IMR-90 (cell line): ENCODE measurements at regions not wholly inside any gene's neighbourhood (a gene's known extent, or its start where the extent isn't known, plus 50 kb on each side); places are given as distances from the start of the nearest gene placed in this dataset.

Experiments used
- ATAC-seq: fragments of 200-7000 bp; cut with Tn5 transposase; 2 replicates; pipeline ENCODE4 v1.9.1; 2020; ENCODE audit warnings: low read depth, mild to moderate bottlenecking, moderate library complexity
- BruUV-seq: library from RNA; stranded (reverse); fragments of 400-500 nt; replicated peaks from 2 replicates; lab custom pipeline; 2021; lab: Mats Ljungman, UMichigan
- CTCF ChIA-PET: fragments of 300-600 bp; formaldehyde crosslinking; extraction: SDS; loops from one replicate; lab custom pipeline; 2021; ENCODE audit warnings: antibody characterized with exemption; lab: Yijun Ruan, JAX
- POLR2A ChIA-PET: fragments of 300-600 bp; sonication (Branson Sonifier 250); formaldehyde crosslinking; loops from one replicate; lab custom pipeline; 2022; ENCODE audit warnings: antibody characterized with exemption; ENCODE audit not compliant: unreplicated experiment; lab: Charles Lee
- DNase-seq: peaks from one replicate; pipeline ENCODE4 v3.0.0; 2013
- H2AFZ ChIP-seq: replicated peaks from 2 replicates; pipeline ENCODE3; 2013; ENCODE audit warnings: low read length, mild to moderate bottlenecking; ENCODE audit not compliant: poor library complexity
- H2AK5ac ChIP-seq: 2 replicates; pipeline ENCODE4 v1.6.1; 2013; ENCODE audit warnings: low read depth, low read length, inconsistent platforms
- H2AK9ac ChIP-seq: replicated peaks from 2 replicates; pipeline ENCODE3; 2013; ENCODE audit warnings: mild to moderate bottlenecking, low read depth, low read length, moderate library complexity; ENCODE audit not compliant: poor library complexity
- H2BK120ac ChIP-seq: 2 replicates; pipeline ENCODE4 v1.6.1; 2013; ENCODE audit warnings: low read depth, low read length, inconsistent platforms
- H2BK15ac ChIP-seq: 3 replicates; pipeline ENCODE4 v1.6.1; 2013; ENCODE audit warnings: low read depth, low read length, inconsistent platforms
- H2BK20ac ChIP-seq: 2 replicates; pipeline ENCODE4 v1.6.1; 2013; ENCODE audit warnings: low read depth, mild to moderate bottlenecking, inconsistent platforms, low read length, moderate library complexity
- H2BK5ac ChIP-seq: 2 replicates; pipeline ENCODE4 v1.6.1; 2013; ENCODE audit warnings: mild to moderate bottlenecking, low read depth, low read length, inconsistent platforms; ENCODE audit not compliant: poor library complexity, severe bottlenecking
- H3K14ac ChIP-seq: replicated peaks from 2 replicates; pipeline ENCODE4 v1.6.1; 2013; ENCODE audit warnings: low read depth, low read length, inconsistent platforms
- H3K18ac ChIP-seq: 2 replicates; pipeline ENCODE4 v1.6.1; 2013; ENCODE audit warnings: low read depth, low read length, control low read depth
- H3K23ac ChIP-seq: 2 replicates; pipeline ENCODE4 v1.6.1; 2013; ENCODE audit warnings: low read depth, low read length, inconsistent platforms
- H3K27ac ChIP-seq: 2 replicates; pipeline ENCODE4 v1.5.1; 2013; ENCODE audit warnings: mild to moderate bottlenecking, control low read depth, low read length; ENCODE audit not compliant: insufficient read depth
- H3K27me3 ChIP-seq: 2 replicates; pipeline ENCODE4 v1.6.1; 2013; ENCODE audit warnings: low read length; ENCODE audit not compliant: control insufficient read depth, insufficient read depth
- H3K36me3 ChIP-seq: 2 replicates; pipeline ENCODE4 v1.6.1; 2013; ENCODE audit warnings: low read length, mixed read lengths; ENCODE audit not compliant: control insufficient read depth, insufficient read depth
- H3K4ac ChIP-seq: 2 replicates; pipeline ENCODE4 v1.6.1; 2013; ENCODE audit warnings: low read depth, low read length, inconsistent platforms
- H3K4me1 ChIP-seq: 2 replicates; pipeline ENCODE4 v1.6.1; 2013; ENCODE audit warnings: low read length, mixed read lengths; ENCODE audit not compliant: control insufficient read depth, insufficient read depth
- H3K4me2 ChIP-seq: 2 replicates; pipeline ENCODE4 v1.6.1; 2013; ENCODE audit warnings: low read depth, mild to moderate bottlenecking, control low read depth, low read length, moderate library complexity
- H3K4me3 ChIP-seq: 2 replicates; pipeline ENCODE4 v1.5.1; 2013; ENCODE audit warnings: low read depth, mild to moderate bottlenecking, control low read depth, low read length, moderate library complexity; ENCODE audit not compliant: insufficient read depth
- H3K56ac ChIP-seq: 2 replicates; pipeline ENCODE4 v1.6.1; 2013; ENCODE audit warnings: low read length, inconsistent platforms; ENCODE audit not compliant: insufficient read depth; ENCODE audit errors: extremely low read depth
- H3K79me1 ChIP-seq, 2 experiments: 2 replicates each; pipeline ENCODE4 v1.6.1; 2013; ENCODE audit warnings: low read length in 2 of 2, inconsistent platforms in 1 of 2, low read depth in 1 of 2
- H3K9ac ChIP-seq: 2 replicates; pipeline ENCODE4 v1.6.1; 2013; ENCODE audit warnings: low read depth, low read length, control low read depth
- H3K9me1 ChIP-seq: 2 replicates; pipeline ENCODE4 v1.6.1; 2013; ENCODE audit warnings: low read length, inconsistent platforms; ENCODE audit not compliant: insufficient read depth
- H3K9me3 ChIP-seq: 2 replicates; pipeline ENCODE4 v1.6.1; 2013; ENCODE audit warnings: low read length; ENCODE audit not compliant: control insufficient read depth, insufficient read depth
- H4K20me1 ChIP-seq: 2 replicates; pipeline ENCODE4 v1.6.1; 2013; ENCODE audit warnings: low read length, inconsistent platforms; ENCODE audit not compliant: insufficient read depth
- H4K5ac ChIP-seq: 2 replicates; pipeline ENCODE4 v1.6.1; 2013; ENCODE audit warnings: mild to moderate bottlenecking, low read depth, low read length, control low read depth
- H4K8ac ChIP-seq, 2 experiments: 2 replicates each; pipeline ENCODE4 v1.6.1; 2013; ENCODE audit warnings: low read depth in 2 of 2, low read length in 2 of 2, control low read depth in 1 of 2, inconsistent platforms in 1 of 2
- H4K91ac ChIP-seq: 2 replicates; pipeline ENCODE4 v1.6.1; 2013; ENCODE audit warnings: low read depth, low read length, inconsistent platforms; ENCODE audit not compliant: insufficient read depth
- BHLHE40 ChIP-seq: fragments of 150-350 bp; IDR thresholded peaks from 2 replicates; pipeline ENCODE4 v1.6.1; 2016; ENCODE audit warnings: mild to moderate bottlenecking, low read depth, low read length
- CEBPB ChIP-seq: IDR thresholded peaks from 2 replicates; pipeline ENCODE4 v1.6.1; 2012; ENCODE audit warnings: low read depth, low read length, improper control_type of control experiment
- CHD1 ChIP-seq: IDR thresholded peaks from 2 replicates; pipeline ENCODE4 v1.6.1; 2012; ENCODE audit warnings: low read depth, low read length, improper control_type of control experiment
- MAFK ChIP-seq: IDR thresholded peaks from 2 replicates; pipeline ENCODE4 v1.6.1; 2012; ENCODE audit warnings: low read depth, low read length, improper control_type of control experiment
- MAZ ChIP-seq: IDR thresholded peaks from 2 replicates; pipeline ENCODE4 v1.6.1; 2012; ENCODE audit warnings: low read depth, mild to moderate bottlenecking, low read length, improper control_type of control experiment, moderate library complexity, borderline replicate concordance
- MXI1 ChIP-seq: IDR thresholded peaks from 2 replicates; pipeline ENCODE4 v1.6.1; 2012; ENCODE audit warnings: low read depth, mild to moderate bottlenecking, low read length, moderate library complexity, borderline replicate concordance
- NFE2L2 ChIP-seq: fragments of 150-350 bp; IDR thresholded peaks from 2 replicates; pipeline ENCODE4 v1.6.1; 2016; ENCODE audit warnings: low read depth, mild to moderate bottlenecking, low read length
- POLR2A ChIP-seq: IDR thresholded peaks from 2 replicates; pipeline ENCODE4 v1.6.1; 2012; ENCODE audit warnings: mild to moderate bottlenecking, low read depth, low read length
- RCOR1 ChIP-seq: IDR thresholded peaks from 2 replicates; pipeline ENCODE4 v1.6.1; 2012; ENCODE audit warnings: mild to moderate bottlenecking, low read length, improper control_type of control experiment; ENCODE audit not compliant: insufficient replicate concordance
- RFX5 ChIP-seq: IDR thresholded peaks from 2 replicates; pipeline ENCODE4 v1.8.0; 2012; ENCODE audit warnings: low read depth, mild to moderate bottlenecking, low read length, moderate library complexity
- SMC3 ChIP-seq: fragments of 150-350 bp; IDR thresholded peaks from 2 replicates; pipeline ENCODE4 v1.6.1; 2016; ENCODE audit warnings: low read depth, mild to moderate bottlenecking, antibody characterized with exemption, low read length, moderate library complexity
- WGBS, 2 experiments: methylation state at CpG; one replicate each; pipeline versions ENCODE4 v1.1.5 to v1.1.7; 2013; ENCODE audit warnings: missing lambda C conversion rate in 2 of 2; ENCODE audit not compliant: insufficient read length in 1 of 2; ENCODE audit errors: extremely low coverage in 2 of 2; 5-methylcytosine and 5-hydroxymethylcytosine counted together
- dilution Hi-C: fragments of 300-500 bp; cut with HindIII; formaldehyde crosslinking; loops from one replicate; pipeline ENCODE4 v1.14.3; 2018; ENCODE audit warnings: low sequenced_read_pairs; ENCODE audit not compliant: unreplicated experiment
- in situ Hi-C: fragments of 300-500 bp; cut with MboI; formaldehyde crosslinking; loops from 3 replicates; pipeline ENCODE4 v1.14.3; 2019; ENCODE audit warnings: low sequenced_read_pairs, inconsistent platforms, mixed read lengths
- intact Hi-C: fragments of 100-400 bp; cut with micrococcal nuclease; formaldehyde crosslinking; loops from 2 replicates; pipeline ENCODE4 v1.10.0; 2022
- TF ChIP-seq, protein P1 (sequence below): conservative IDR thresholded peaks from 2 replicates; pipeline ENCODE4 v1.5.1; 2012; ENCODE audit warnings: mild to moderate bottlenecking, low read depth, low read length, improper control_type of control experiment
- TF ChIP-seq, protein P2 (sequence below): fragments of 150-350 bp; IDR thresholded peaks from 2 replicates; pipeline ENCODE4 v1.6.1; 2016; ENCODE audit warnings: low read depth, mild to moderate bottlenecking, low read length, moderate library complexity, borderline replicate concordance

DNA sequence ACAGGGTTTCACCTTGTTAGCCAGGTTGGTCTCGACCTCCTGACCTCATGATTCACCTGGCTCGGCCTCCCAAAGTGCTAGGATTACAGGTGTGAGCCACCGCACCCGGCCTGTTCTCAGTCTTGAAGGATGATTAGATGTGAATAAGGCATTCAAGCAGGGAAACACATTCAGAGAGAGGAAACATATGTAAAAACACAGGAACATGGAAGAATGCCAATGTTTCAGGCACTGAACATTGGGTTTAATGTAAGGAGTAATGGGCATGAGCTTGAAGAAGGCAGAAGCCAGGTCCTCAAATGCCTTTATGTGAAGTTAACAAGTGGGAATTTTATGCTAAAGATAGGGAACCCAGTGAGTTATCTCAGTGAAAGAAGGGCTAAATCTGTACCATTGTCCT is 74.3 kb downstream of the ARL4A start:
- no peak for ATAC-seq

More for the DNA sequence above, 74.3 kb downstream of the ARL4A start:
- no peaks in the 10 kb centered on the region for H3K27me3 ChIP-seq
- no peak overlapping the region for H2AFZ ChIP-seq
- no peak overlapping the region for H2BK20ac ChIP-seq
- H3K4me1 ChIP-seq, result peaks cover 5% of the 10 kb centered on the region
- H3K18ac ChIP-seq, result no peak overlapping the region
- ChIA-PET CTCF (no interaction called here), POLR2A (no interaction called here)
- no peak overlapping the region for H2BK120ac ChIP-seq
- H2AK9ac ChIP-seq, result no peak overlapping the region
- H3K14ac ChIP-seq, result no peak overlapping the region
- DNase-seq, result no peak
- TF ChIP-seq, protein P1, sequence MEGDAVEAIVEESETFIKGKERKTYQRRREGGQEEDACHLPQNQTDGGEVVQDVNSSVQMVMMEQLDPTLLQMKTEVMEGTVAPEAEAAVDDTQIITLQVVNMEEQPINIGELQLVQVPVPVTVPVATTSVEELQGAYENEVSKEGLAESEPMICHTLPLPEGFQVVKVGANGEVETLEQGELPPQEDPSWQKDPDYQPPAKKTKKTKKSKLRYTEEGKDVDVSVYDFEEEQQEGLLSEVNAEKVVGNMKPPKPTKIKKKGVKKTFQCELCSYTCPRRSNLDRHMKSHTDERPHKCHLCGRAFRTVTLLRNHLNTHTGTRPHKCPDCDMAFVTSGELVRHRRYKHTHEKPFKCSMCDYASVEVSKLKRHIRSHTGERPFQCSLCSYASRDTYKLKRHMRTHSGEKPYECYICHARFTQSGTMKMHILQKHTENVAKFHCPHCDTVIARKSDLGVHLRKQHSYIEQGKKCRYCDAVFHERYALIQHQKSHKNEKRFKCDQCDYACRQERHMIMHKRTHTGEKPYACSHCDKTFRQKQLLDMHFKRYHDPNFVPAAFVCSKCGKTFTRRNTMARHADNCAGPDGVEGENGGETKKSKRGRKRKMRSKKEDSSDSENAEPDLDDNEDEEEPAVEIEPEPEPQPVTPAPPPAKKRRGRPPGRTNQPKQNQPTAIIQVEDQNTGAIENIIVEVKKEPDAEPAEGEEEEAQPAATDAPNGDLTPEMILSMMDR, result no peak
- TF ChIP-seq BHLHE40, result no peak
- no peak for TF ChIP-seq RCOR1
- no peak for TF ChIP-seq MAFK
- TF ChIP-seq MAZ, result no peak
- TF ChIP-seq SMC3, result no peak
- no peak for TF ChIP-seq MXI1
- TF ChIP-seq NFE2L2, result no peak
- no peak for TF ChIP-seq POLR2A
- no peak for TF ChIP-seq RFX5
- TF ChIP-seq, protein P2, sequence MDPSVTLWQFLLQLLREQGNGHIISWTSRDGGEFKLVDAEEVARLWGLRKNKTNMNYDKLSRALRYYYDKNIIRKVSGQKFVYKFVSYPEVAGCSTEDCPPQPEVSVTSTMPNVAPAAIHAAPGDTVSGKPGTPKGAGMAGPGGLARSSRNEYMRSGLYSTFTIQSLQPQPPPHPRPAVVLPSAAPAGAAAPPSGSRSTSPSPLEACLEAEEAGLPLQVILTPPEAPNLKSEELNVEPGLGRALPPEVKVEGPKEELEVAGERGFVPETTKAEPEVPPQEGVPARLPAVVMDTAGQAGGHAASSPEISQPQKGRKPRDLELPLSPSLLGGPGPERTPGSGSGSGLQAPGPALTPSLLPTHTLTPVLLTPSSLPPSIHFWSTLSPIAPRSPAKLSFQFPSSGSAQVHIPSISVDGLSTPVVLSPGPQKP, result no peak
- TF ChIP-seq CHD1, result no peak
- TF ChIP-seq CEBPB, result no peak
- no peak overlapping the region for H3K4ac ChIP-seq
- H3K27ac ChIP-seq, result no peak overlapping the region
- no peak overlapping the region for H4K91ac ChIP-seq
- H3K23ac ChIP-seq, result no peak overlapping the region
- no peak overlapping the region for H4K5ac ChIP-seq
- H3K9ac ChIP-seq, result no peak overlapping the region
- dilution Hi-C loops, result no loop called here
- H3K79me1 ChIP-seq, result no peaks in the 10 kb centered on the region
- H3K56ac ChIP-seq, result no peak overlapping the region
- no peaks in the 10 kb centered on the region for H3K36me3 ChIP-seq
- H3K9me1 ChIP-seq, result peaks cover 2% of the 10 kb centered on the region; the same call in 1 of the 2 replicates
- in situ Hi-C loops, result no loop called here
- no peak overlapping the region for H4K8ac ChIP-seq
- no peak overlapping the region for H3K4me3 ChIP-seq
- H3K4me2 ChIP-seq, result no peak overlapping the region
- no peaks in the 10 kb centered on the region for H3K9me3 ChIP-seq
- intact Hi-C loops, result no loop called here
- BruUV-seq, result no TSS peak
- no peak overlapping the region for H2BK5ac ChIP-seq
- 100% methylated on average over 1 of the region's 4 CpGs; no CpG with 5 or more reads in 1 of the 2 experiments for WGBS, 2 experiments
- H2AK5ac ChIP-seq, result no peak overlapping the region
- H2BK15ac ChIP-seq, result no peak overlapping the region
- H4K20me1 ChIP-seq, result no peaks in the 10 kb centered on the region
